Uterus (tissue), 3 donors: ENCODE measurements at regions not wholly inside any gene's neighbourhood (a gene's known extent, or its start where the extent isn't known, plus 50 kb on each side); places are given as distances from the start of the nearest gene placed in this dataset.

ENCODE experiments used
- DNase-seq, 2 donors: peaks; one replicate each; pipeline ENCODE4 v3.0.0-alpha.2; 2019 to 2020
- H3K27ac ChIP-seq, 2 donors: fragments of 200-600 bp; sonication (generic); 1 replicate in 1 of 2; 2 replicates in 1 of 2; pipeline ENCODE4 v1.5.1; 2016 to 2018
- H3K27me3 ChIP-seq, 2 donors: fragments of 200-600 bp; sonication (generic); one replicate each; pipeline ENCODE4 v1.5.1; 2018 to 2019; ENCODE audit warnings: control low read depth in 1 of 2
- H3K36me3 ChIP-seq, 2 donors: fragments of 200-600 bp; sonication (generic); one replicate each; pipeline ENCODE4 v1.5.1; 2019; ENCODE audit warnings: control low read depth in 1 of 2
- H3K4me1 ChIP-seq, 2 donors: fragments of 200-600 bp; sonication (generic); one replicate each; pipeline ENCODE4 v1.5.1; 2018 to 2019; ENCODE audit warnings: control low read depth in 1 of 2
- H3K4me3 ChIP-seq, 2 donors: fragments of 200-600 bp; sonication (generic); 1 replicate in 1 of 2; 2 replicates in 1 of 2; pipeline ENCODE4 v1.5.1; 2018 to 2019; ENCODE audit warnings: mild to moderate bottlenecking in 1 of 2
- H3K9me3 ChIP-seq, 2 donors: fragments of 200-600 bp; sonication (generic); one replicate each; pipeline ENCODE4 v1.5.1; 2019; ENCODE audit warnings: control low read depth in 1 of 2
- CTCF ChIP-seq, 4 experiments: fragments of 200-600 bp in 2 of 4; fragments of 450-650 bp in 2 of 4; sonication (generic) in 2 of 4; IDR thresholded peaks; one replicate each; pipeline ENCODE4 v1.5.1; 2016 to 2019; ENCODE audit warnings: antibody characterized with exemption in 4 of 4, mild to moderate bottlenecking in 2 of 4, moderate library complexity in 1 of 4
- POLR2A ChIP-seq, 2 donors: fragments of 450-650 bp; IDR thresholded peaks; one replicate each; pipeline ENCODE4 v1.6.1; 2016; ENCODE audit warnings: antibody characterized with exemption in 2 of 2, mild to moderate bottlenecking in 1 of 2, moderate library complexity in 1 of 2
- intact Hi-C: fragments of 100-400 bp; cut with DNase I; formaldehyde crosslinking; loops from one replicate; pipeline ENCODE4 v1.15.1; 2023; ENCODE audit warnings: low total_unique reads
- donor health status: DM: yes; HTN: yes; CAD: no.

GRCh38 chr6:98002678-98003077 lies 719.7 kb upstream of the MMS22L start:
- Histone ChIP-seq H3K9me3 (no peaks in the 10 kb centered on the region), H3K36me3 (no peaks in the 10 kb centered on the region), H3K4me1 (no peaks in the 10 kb centered on the region), H3K27me3 (no peaks in the 10 kb centered on the region), H3K4me3 (no peak overlapping the region), H3K27ac (no peak overlapping the region)
- intact Hi-C loops, result no loop called here
- DNase-seq, result no peak
- TF ChIP-seq POLR2A (IDR thresholded peaks at IDR 0.05) (no peak), CTCF (IDR thresholded peaks at IDR 0.05) (no peak)

GRCh38 chr6:98014442-98015201 lies 731.6 kb upstream of the MMS22L start:
- no peaks in the 10 kb centered on the region for H3K9me3 ChIP-seq
- H3K27ac ChIP-seq, result no peak overlapping the region
- no peaks in the 10 kb centered on the region for H3K4me1 ChIP-seq
- no peak for DNase-seq
- intact Hi-C loops, result no loop called here
- no peak overlapping the region for H3K4me3 ChIP-seq
- no peak for TF ChIP-seq CTCF (IDR thresholded peaks at IDR 0.05)
- TF ChIP-seq POLR2A (IDR thresholded peaks at IDR 0.05), result no peak
- H3K27me3 ChIP-seq, result no peaks in the 10 kb centered on the region
- H3K36me3 ChIP-seq, result no peaks in the 10 kb centered on the region

- Histone ChIP-seq H3K4me3 (no peak overlapping the region), H3K36me3 (no peaks in the 10 kb centered on the region), H3K27me3 (no peaks in the 10 kb centered on the region), H3K9me3 (no peaks in the 10 kb centered on the region), H3K27ac (no peak overlapping the region), H3K4me1 (no peaks in the 10 kb centered on the region)
- TF ChIP-seq CTCF (IDR thresholded peaks at IDR 0.05), result no peak
- no peak for TF ChIP-seq POLR2A (IDR thresholded peaks at IDR 0.05)
- DNase-seq, result no peak
- intact Hi-C loops, result no loop called here
These were observed 733.5 kb upstream of the MMS22L start for GRCh38 chr6:98016565-98016964.

GRCh38 chr6:98020222-98020621 lies 737.2 kb upstream of the MMS22L start:
- intact Hi-C loops, result no loop called here
- TF ChIP-seq CTCF (IDR thresholded peaks at IDR 0.05), result no peak
- TF ChIP-seq POLR2A (IDR thresholded peaks at IDR 0.05), result no peak
- Histone ChIP-seq H3K4me3 (no peak overlapping the region), H3K27ac (no peak overlapping the region), H3K36me3 (no peaks in the 10 kb centered on the region), H3K4me1 (no peaks in the 10 kb centered on the region), H3K27me3 (no peaks in the 10 kb centered on the region), H3K9me3 (no peaks in the 10 kb centered on the region)
- DNase-seq, result no peak

GRCh38 chr6:98024359-98024758 lies 741.3 kb upstream of the MMS22L start:
- H3K36me3 ChIP-seq, result no peaks in the 10 kb centered on the region
- TF ChIP-seq CTCF (IDR thresholded peaks at IDR 0.05) (no peak), POLR2A (IDR thresholded peaks at IDR 0.05) (no peak)
- H3K27me3 ChIP-seq, result no peaks in the 10 kb centered on the region
- no peak for DNase-seq
- H3K9me3 ChIP-seq, result no peaks in the 10 kb centered on the region
- H3K4me3 ChIP-seq, result no peak overlapping the region
- no peak overlapping the region for H3K27ac ChIP-seq
- intact Hi-C loops, result no loop called here
- no peaks in the 10 kb centered on the region for H3K4me1 ChIP-seq
